Thyroid gland (tissue), 4 donors: ENCODE measurements at regions not wholly inside any gene's neighbourhood (a gene's known extent, or its start where the extent isn't known, plus 50 kb on each side); places are given as distances from the start of the nearest gene placed in this dataset.

Experiments
- DNase-seq, 2 donors: peaks; one replicate each; pipeline ENCODE4 v3.0.0-alpha.2; 2019
- H3K27ac ChIP-seq, 3 donors: fragments of 200-600 bp; sonication (generic); 1 replicate in 2 of 3; 2 replicates in 1 of 3; pipeline ENCODE4 v1.5.1; 2016 to 2019; ENCODE audit warnings: mild to moderate bottlenecking in 1 of 3, moderate library complexity in 1 of 3
- H3K27me3 ChIP-seq: fragments of 200-600 bp; sonication (generic); one replicate; pipeline ENCODE4 v1.5.1; 2019
- H3K36me3 ChIP-seq, 2 donors: fragments of 200-600 bp; sonication (generic); one replicate each; pipeline ENCODE4 v1.5.1; 2016 to 2019
- H3K4me1 ChIP-seq, 2 donors: fragments of 200-600 bp; sonication (generic); one replicate each; pipeline ENCODE4 v1.5.1; 2017 to 2019
- H3K4me3 ChIP-seq, 3 donors: fragments of 200-600 bp; sonication (generic); replicated peaks in 1 of 3; 1 replicate in 2 of 3; 2 replicates in 1 of 3; pipeline ENCODE4 v1.5.1; 2016; ENCODE audit warnings: mild to moderate bottlenecking in 1 of 3
- H3K9me3 ChIP-seq: fragments of 200-600 bp; sonication (generic); one replicate; pipeline ENCODE4 v1.5.1; 2017
- POLR2A ChIP-seq, 2 donors: fragments of 450-650 bp; IDR thresholded peaks; one replicate each; pipeline ENCODE4 v1.6.1; 2017; ENCODE audit warnings: antibody characterized with exemption in 2 of 2, mild to moderate bottlenecking in 2 of 2, moderate library complexity in 1 of 2
- WGBS, 2 donors: methylation state at CpG; one replicate each; pipeline ENCODE4 v1.1.5; 2017; 5-methylcytosine and 5-hydroxymethylcytosine counted together
- intact Hi-C: fragments of 100-400 bp; cut with DNase I; formaldehyde crosslinking; loops from one replicate; pipeline ENCODE4 v1.15.1; 2023
- TF ChIP-seq, protein P1 (sequence below), 6 experiments: fragments of 200-600 bp in 3 of 6; fragments of 450-650 bp in 3 of 6; sonication (generic) in 3 of 6; IDR thresholded peaks; one replicate each; pipeline ENCODE4 v1.5.1; 2016 to 2019; ENCODE audit warnings: antibody characterized with exemption in 6 of 6, mild to moderate bottlenecking in 2 of 6, inconsistent platforms in 1 of 6, moderate library complexity in 1 of 6

DNA sequence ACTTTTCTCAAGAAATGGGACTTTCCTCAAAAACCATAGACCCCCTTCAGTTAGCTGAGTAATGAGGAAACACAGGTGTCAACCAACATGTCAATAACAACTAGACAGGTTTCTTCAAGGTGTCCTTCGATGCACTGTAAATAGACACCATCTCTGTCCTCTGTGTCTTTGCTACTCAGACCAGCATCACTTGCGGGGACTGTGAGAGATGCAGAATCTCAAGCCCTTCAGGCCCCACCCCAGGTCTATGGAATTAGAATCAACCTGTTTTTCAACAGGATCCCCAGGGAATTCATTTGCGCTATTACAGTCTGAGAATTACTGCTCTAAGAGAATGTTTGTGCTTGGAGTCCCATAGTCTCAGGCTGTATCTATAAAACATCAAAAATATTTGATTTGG, 469.9 kb downstream of the COG6 start:
- intact Hi-C loops, result no loop called here
- no peak overlapping the region for H3K27ac ChIP-seq
- H3K4me3 ChIP-seq, result no peak overlapping the region
- H3K4me1 ChIP-seq, result no peaks in the 10 kb centered on the region
- no peaks in the 10 kb centered on the region for H3K27me3 ChIP-seq
- TF ChIP-seq, protein P1, sequence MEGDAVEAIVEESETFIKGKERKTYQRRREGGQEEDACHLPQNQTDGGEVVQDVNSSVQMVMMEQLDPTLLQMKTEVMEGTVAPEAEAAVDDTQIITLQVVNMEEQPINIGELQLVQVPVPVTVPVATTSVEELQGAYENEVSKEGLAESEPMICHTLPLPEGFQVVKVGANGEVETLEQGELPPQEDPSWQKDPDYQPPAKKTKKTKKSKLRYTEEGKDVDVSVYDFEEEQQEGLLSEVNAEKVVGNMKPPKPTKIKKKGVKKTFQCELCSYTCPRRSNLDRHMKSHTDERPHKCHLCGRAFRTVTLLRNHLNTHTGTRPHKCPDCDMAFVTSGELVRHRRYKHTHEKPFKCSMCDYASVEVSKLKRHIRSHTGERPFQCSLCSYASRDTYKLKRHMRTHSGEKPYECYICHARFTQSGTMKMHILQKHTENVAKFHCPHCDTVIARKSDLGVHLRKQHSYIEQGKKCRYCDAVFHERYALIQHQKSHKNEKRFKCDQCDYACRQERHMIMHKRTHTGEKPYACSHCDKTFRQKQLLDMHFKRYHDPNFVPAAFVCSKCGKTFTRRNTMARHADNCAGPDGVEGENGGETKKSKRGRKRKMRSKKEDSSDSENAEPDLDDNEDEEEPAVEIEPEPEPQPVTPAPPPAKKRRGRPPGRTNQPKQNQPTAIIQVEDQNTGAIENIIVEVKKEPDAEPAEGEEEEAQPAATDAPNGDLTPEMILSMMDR (IDR thresholded peaks at IDR 0.05), result no peak
- no peak for DNase-seq
- WGBS, 2 donors, result 99 to 100% methylated on average over 3 of the region's 3 CpGs
- H3K9me3 ChIP-seq, result no peaks in the 10 kb centered on the region
- no peaks in the 10 kb centered on the region for H3K36me3 ChIP-seq

GRCh38 chr13:40126306-40127085, 471.0 kb downstream of the COG6 start:
- Histone ChIP-seq H3K27me3 (no peaks in the 10 kb centered on the region), H3K4me3 (no peak overlapping the region), H3K9me3 (no peaks in the 10 kb centered on the region), H3K36me3 (no peaks in the 10 kb centered on the region), H3K27ac (no peak overlapping the region), H3K4me1 (no peaks in the 10 kb centered on the region)
- 81 to 86% methylated on average over 7 of the region's 7 CpGs for WGBS, 2 donors
- no peak for DNase-seq
- TF ChIP-seq, protein P1 (IDR thresholded peaks at IDR 0.05), result no peak
- no peak for TF ChIP-seq POLR2A (IDR thresholded peaks at IDR 0.05)
- intact Hi-C loops, result no loop called here

GRCh38 chr13:40127476-40127875, 472.0 kb downstream of the COG6 start:
- H3K9me3 ChIP-seq, result no peaks in the 10 kb centered on the region
- no peaks in the 10 kb centered on the region for H3K4me1 ChIP-seq
- no peak for DNase-seq
- no peak overlapping the region for H3K27ac ChIP-seq
- H3K27me3 ChIP-seq, result no peaks in the 10 kb centered on the region
- no peak overlapping the region for H3K4me3 ChIP-seq
- TF ChIP-seq, protein P1 (IDR thresholded peaks at IDR 0.05), result no peak
- TF ChIP-seq POLR2A (IDR thresholded peaks at IDR 0.05), result no peak
- intact Hi-C loops, result no loop called here
- H3K36me3 ChIP-seq, result no peaks in the 10 kb centered on the region

DNA sequence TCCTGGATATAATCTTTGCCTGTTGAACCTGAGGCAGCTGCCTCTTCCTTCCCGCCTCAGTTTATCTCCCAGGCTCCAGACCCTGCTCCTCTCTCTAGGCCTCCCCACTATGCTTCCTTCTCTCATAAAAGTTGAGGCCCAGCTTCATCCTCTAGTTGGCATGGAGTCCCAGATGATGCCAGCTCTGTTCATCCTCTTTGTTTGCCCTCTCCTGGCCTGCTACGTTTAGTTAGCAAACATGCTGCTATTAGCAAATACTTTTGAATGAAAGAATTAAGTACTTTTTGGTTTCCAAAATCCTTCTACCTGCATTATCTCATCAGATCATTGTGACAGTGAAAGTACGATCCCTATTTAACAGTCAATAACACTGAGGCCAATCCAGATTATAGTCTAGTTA, 472.5 kb downstream of the COG6 start:
- no peak overlapping the region for H3K4me3 ChIP-seq
- no peak overlapping the region for H3K27ac ChIP-seq
- intact Hi-C loops, result no loop called here
- H3K4me1 ChIP-seq, result no peaks in the 10 kb centered on the region
- TF ChIP-seq, protein P1 (IDR thresholded peaks at IDR 0.05), result no peak
- no peak for TF ChIP-seq POLR2A (IDR thresholded peaks at IDR 0.05)
- no peaks in the 10 kb centered on the region for H3K27me3 ChIP-seq
- WGBS, 2 donors, result 94 to 95% methylated on average over 3 of the region's 3 CpGs
- no peak for DNase-seq
- H3K36me3 ChIP-seq, result no peaks in the 10 kb centered on the region
- H3K9me3 ChIP-seq, result no peaks in the 10 kb centered on the region

DNA sequence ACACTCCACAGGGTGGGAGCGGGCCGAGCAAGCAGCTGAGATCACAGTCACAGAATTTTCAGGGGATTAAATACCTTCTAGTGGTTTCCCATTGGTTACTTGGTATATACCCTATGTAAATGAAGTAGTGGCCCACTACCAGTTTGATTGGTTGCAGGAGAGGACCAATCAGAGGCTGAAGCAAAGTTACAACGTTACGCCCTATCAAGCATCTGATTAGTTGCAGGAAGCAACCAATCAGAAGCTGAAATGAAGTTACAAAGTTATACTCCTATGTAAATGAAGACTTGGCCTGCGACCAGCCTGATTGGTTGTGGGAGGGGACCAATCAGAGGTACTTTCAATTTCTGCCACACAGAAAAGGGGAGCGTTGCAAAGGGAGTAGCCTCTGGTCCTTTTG, 474.0 kb downstream of the COG6 start:
- 96 to 97% methylated on average over 6 of the region's 6 CpGs for WGBS, 2 donors
- TF ChIP-seq POLR2A (IDR thresholded peaks at IDR 0.05), result no peak
- TF ChIP-seq, protein P1 (IDR thresholded peaks at IDR 0.05), result no peak
- no peak for DNase-seq
- Histone ChIP-seq H3K36me3 (no peaks in the 10 kb centered on the region), H3K4me1 (no peaks in the 10 kb centered on the region), H3K4me3 (no peak overlapping the region), H3K27ac (no peak overlapping the region), H3K27me3 (no peaks in the 10 kb centered on the region), H3K9me3 (no peaks in the 10 kb centered on the region)
- intact Hi-C loops, result no loop called here
